Loucy (cell line): ENCODE measurements at regions not wholly inside any gene's neighbourhood (a gene's known extent, or its start where the extent isn't known, plus 50 kb on each side); places are given as distances from the start of the nearest gene placed in this dataset.

Experiments
- H2AFZ ChIP-seq: fragments of 200-600 bp; sonication (generic); 2 replicates; pipeline ENCODE4 v1.6.0; 2016; ENCODE audit warnings: antibody characterized with exemption, mild to moderate bottlenecking, low read length, moderate library complexity
- H3F3A ChIP-seq: fragments of 200-600 bp; 2 replicates; pipeline ENCODE4 v1.6.0; 2016; ENCODE audit warnings: antibody characterized with exemption, low read depth, mild to moderate bottlenecking
- H3K27me3 ChIP-seq: fragments of 200-600 bp; sonication (generic); 2 replicates; pipeline ENCODE4 v1.6.1; 2014; ENCODE audit warnings: low read length, mild to moderate bottlenecking; ENCODE audit not compliant: insufficient read depth, poor library complexity, severe bottlenecking
- H3K36me3 ChIP-seq: fragments of 200-600 bp; sonication (generic); 2 replicates; pipeline ENCODE4 v1.6.1; 2016; ENCODE audit warnings: low read length; ENCODE audit not compliant: insufficient read depth
- H3K4me1 ChIP-seq: fragments of 200-600 bp; sonication (generic); 2 replicates; pipeline ENCODE4 v1.5.1; 2014; ENCODE audit warnings: low read length, mild to moderate bottlenecking; ENCODE audit not compliant: insufficient read depth, poor library complexity, severe bottlenecking
- H3K4me2 ChIP-seq: fragments of 200-600 bp; sonication (generic); 2 replicates; pipeline ENCODE4 v1.6.0; 2014; ENCODE audit warnings: antibody characterized with exemption, low read length, low read depth, mild to moderate bottlenecking; ENCODE audit not compliant: poor library complexity, severe bottlenecking
- H3K4me3 ChIP-seq: fragments of 200-600 bp; sonication (generic); 2 replicates; pipeline ENCODE4 v1.5.1; 2014; ENCODE audit warnings: low read length, mild to moderate bottlenecking, mixed read lengths; ENCODE audit not compliant: poor library complexity, severe bottlenecking
- H3K79me2 ChIP-seq: fragments of 200-600 bp; sonication (generic); 2 replicates; pipeline ENCODE4 v1.6.1; 2014; ENCODE audit warnings: low read length; ENCODE audit not compliant: insufficient read depth
- H3K9ac ChIP-seq: fragments of 200-600 bp; sonication (generic); 2 replicates; pipeline ENCODE4 v1.6.0; 2014; ENCODE audit warnings: mild to moderate bottlenecking, low read depth, low read length, moderate library complexity; ENCODE audit not compliant: poor library complexity, severe bottlenecking
- H3K9me2 ChIP-seq: fragments of 200-600 bp; sonication (generic); replicated peaks from 2 replicates; pipeline ENCODE4 v1.6.1; 2016; ENCODE audit warnings: low read depth, low read length, mixed read lengths
- H3K9me3 ChIP-seq: fragments of 200-600 bp; sonication (generic); 2 replicates; pipeline ENCODE4 v1.6.1; 2014; ENCODE audit warnings: mild to moderate bottlenecking, antibody characterized with exemption, low read length, low read depth; ENCODE audit not compliant: insufficient read depth
- H4K20me1 ChIP-seq: fragments of 200-600 bp; sonication (generic); 2 replicates; pipeline ENCODE4 v1.6.0; 2014; ENCODE audit warnings: antibody characterized with exemption, low read length, mild to moderate bottlenecking; ENCODE audit not compliant: insufficient read depth, poor library complexity, severe bottlenecking
- EZH2phosphoT487 ChIP-seq: fragments of 200-600 bp; IDR thresholded peaks from 2 replicates; pipeline ENCODE4 v1.6.1; 2018; ENCODE audit warnings: antibody characterized with exemption, mild to moderate bottlenecking, moderate library complexity, borderline replicate concordance
- TF ChIP-seq, protein P1 (sequence below): fragments of 200-600 bp; sonication (generic); conservative IDR thresholded peaks from 2 replicates; pipeline ENCODE4 v1.5.1; 2014; ENCODE audit warnings: mild to moderate bottlenecking, antibody characterized with exemption, low read length

DNA sequence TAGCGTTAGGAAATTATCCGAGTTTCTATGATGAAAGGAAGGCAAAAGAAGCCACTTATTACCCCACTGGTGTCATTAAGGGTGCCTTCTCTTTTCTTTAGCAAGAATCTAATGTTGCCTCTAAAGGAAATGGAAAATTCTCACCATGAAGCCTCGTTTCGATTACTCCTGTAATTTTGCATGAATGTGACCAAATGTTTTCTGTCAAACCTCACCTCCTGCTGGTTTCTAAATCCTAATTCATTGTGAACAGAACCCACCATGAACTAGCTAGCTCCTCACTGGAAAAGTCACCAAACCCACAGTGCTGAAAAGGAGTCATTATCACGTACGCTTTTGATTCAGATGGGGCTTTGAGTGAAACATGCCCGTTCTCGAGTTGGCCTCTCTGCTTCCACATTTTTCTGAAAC is 119.9 kb downstream of the COPS8 start:
- TF ChIP-seq, protein P1, sequence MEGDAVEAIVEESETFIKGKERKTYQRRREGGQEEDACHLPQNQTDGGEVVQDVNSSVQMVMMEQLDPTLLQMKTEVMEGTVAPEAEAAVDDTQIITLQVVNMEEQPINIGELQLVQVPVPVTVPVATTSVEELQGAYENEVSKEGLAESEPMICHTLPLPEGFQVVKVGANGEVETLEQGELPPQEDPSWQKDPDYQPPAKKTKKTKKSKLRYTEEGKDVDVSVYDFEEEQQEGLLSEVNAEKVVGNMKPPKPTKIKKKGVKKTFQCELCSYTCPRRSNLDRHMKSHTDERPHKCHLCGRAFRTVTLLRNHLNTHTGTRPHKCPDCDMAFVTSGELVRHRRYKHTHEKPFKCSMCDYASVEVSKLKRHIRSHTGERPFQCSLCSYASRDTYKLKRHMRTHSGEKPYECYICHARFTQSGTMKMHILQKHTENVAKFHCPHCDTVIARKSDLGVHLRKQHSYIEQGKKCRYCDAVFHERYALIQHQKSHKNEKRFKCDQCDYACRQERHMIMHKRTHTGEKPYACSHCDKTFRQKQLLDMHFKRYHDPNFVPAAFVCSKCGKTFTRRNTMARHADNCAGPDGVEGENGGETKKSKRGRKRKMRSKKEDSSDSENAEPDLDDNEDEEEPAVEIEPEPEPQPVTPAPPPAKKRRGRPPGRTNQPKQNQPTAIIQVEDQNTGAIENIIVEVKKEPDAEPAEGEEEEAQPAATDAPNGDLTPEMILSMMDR: no peak
- no peak for TF ChIP-seq EZH2phosphoT487
- Histone ChIP-seq H3K79me2 (no peaks in the 10 kb centered on the region), H3K4me1 (no peaks in the 10 kb centered on the region), H3K36me3 (no peaks in the 10 kb centered on the region), H2AFZ (no peak overlapping the region), H3K4me3 (no peak overlapping the region), H3K9ac (no peak overlapping the region), H4K20me1 (no peaks in the 10 kb centered on the region), H3K9me2 (no peaks in the 10 kb centered on the region), H3F3A (no peaks in the 10 kb centered on the region), H3K4me2 (no peak overlapping the region), H3K9me3 (no peaks in the 10 kb centered on the region), H3K27me3 (no peaks in the 10 kb centered on the region)

DNA sequence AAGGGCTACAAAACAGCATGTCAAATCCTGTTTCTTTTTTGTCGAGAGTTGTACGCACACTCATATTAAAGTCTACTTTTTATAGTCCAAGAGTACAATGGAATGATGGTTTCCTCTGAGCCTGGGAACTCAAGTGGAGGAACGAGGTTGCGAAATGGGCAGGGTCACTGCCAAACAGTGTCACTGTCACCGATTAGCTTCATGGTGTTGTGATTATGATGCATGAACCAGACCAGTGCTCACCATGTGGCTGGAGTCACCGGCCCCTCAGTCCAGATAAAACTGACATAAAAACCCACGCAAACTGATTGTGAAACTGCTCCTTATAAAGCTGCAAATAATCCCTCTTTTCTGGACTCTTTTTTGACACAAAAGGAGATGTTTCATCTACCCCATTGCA is 122.0 kb downstream of the COPS8 start:
- TF ChIP-seq, protein P1: no peak
- TF ChIP-seq EZH2phosphoT487: no peak
- H3K79me2 ChIP-seq: no peaks in the 10 kb centered on the region
- no peak overlapping the region for H3K4me3 ChIP-seq

DNA sequence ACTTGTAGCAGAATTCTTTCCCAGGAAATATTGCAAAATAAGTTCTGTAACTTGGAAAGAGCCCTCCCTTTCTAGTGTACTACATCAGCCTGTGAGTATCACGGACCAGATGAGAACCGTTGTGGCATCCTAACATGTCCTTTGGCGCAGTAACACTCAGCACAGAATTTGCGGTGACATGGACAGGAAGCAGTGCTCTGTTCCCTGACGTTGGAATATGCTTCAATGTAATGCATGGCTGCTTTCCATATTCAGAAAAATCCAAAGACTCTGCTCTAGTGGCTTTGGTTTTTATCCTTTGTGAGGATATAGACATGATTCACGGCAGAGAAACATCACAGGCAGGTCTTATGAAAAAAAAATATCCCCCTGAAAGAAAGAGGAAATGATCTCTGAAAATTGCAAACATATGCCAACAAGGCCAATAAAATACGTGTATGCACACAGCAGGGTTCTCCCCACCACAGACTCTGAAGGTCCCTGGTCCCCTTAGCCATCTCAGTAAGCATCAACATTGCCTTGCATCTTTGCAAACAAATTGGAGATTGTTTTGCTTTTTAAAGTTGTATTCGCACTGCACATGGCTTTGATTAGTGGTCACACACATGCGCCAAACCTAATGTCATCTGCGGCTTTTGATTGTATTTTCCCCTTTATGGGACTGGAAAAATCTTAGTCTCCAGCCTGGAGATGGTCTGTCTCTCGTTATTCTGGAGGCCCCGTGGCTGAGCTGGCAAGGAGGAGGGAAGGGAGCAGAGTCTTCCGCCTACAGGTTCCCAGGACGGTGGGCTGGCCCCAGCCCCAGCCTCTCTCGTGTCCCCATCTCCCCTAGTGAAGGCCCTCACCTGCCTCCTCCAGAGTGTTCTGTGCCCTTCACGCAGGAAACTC is 122.9 kb downstream of the COPS8 start:
- no peaks in the 10 kb centered on the region for H4K20me1 ChIP-seq
- TF ChIP-seq, protein P1: no peak
- TF ChIP-seq EZH2phosphoT487: no peak
- H3K4me2 ChIP-seq: no peak overlapping the region
- H3K36me3 ChIP-seq: no peaks in the 10 kb centered on the region
- H3K79me2 ChIP-seq: no peaks in the 10 kb centered on the region
- H3K9me3 ChIP-seq: no peaks in the 10 kb centered on the region; the same call in 1 of the 2 replicates
- H2AFZ ChIP-seq: no peak overlapping the region
- H3K27me3 ChIP-seq: no peaks in the 10 kb centered on the region
- no peaks in the 10 kb centered on the region for H3K4me1 ChIP-seq
- no peaks in the 10 kb centered on the region for H3K9me2 ChIP-seq
- no peaks in the 10 kb centered on the region for H3F3A ChIP-seq
- H3K4me3 ChIP-seq: no peak overlapping the region
- H3K9ac ChIP-seq: no peak overlapping the region

More for the DNA sequence above, 122.0 kb downstream of the COPS8 start:
- Histone ChIP-seq H3K4me1 (no peaks in the 10 kb centered on the region), H4K20me1 (no peaks in the 10 kb centered on the region), H3K9ac (no peak overlapping the region), H3K4me2 (no peak overlapping the region), H3K27me3 (no peaks in the 10 kb centered on the region), H3K9me2 (no peaks in the 10 kb centered on the region), H3K9me3 (no peaks in the 10 kb centered on the region; the same call in 1 of the 2 replicates), H3F3A (no peaks in the 10 kb centered on the region), H2AFZ (no peak overlapping the region), H3K36me3 (no peaks in the 10 kb centered on the region)
